IPS-NIHi11 (cell line): ENCODE measurements at regions not wholly inside any gene's neighbourhood (a gene's known extent, or its start where the extent isn't known, plus 50 kb on each side); places are given as distances from the start of the nearest gene placed in this dataset.
A peak's percentile ranks its signal among the peaks of the same experiment; 100 is the strongest.

Experiments used
- DNase-seq: peaks from one replicate; pipeline ENCODE4 v3.0.0; 2012; ENCODE audit warnings: mixed read lengths, low spot score

DNA sequence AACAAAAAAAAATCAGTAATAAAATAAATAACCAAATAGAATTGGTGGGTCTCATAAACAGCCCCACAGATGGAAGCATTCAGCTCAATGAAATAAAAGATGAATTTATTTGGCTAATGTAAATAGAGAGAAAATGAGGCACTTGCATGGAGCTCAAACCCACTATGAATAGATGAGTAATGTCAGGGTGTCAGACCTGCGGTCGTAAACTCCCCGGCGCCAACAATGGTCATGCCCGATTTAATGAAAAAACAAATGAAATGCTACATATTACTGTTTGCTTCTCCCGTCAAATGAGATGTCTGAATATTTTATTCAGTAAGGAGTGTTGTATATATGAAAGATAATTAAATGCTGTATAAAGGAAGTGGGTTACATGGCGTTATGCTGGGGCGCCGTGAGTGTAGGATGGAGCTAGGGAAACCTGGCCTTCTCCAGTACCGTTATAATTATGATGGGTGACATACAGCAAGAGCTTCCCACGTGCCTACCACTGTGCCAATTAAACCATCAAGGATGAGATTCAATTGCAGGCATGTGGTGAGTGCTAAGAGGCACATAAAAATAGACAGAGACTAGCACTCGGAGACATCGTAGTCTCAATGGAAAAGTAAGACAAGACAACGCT is 648.1 kb downstream of the BCL11B start:
- no peak for DNase-seq

DNA sequence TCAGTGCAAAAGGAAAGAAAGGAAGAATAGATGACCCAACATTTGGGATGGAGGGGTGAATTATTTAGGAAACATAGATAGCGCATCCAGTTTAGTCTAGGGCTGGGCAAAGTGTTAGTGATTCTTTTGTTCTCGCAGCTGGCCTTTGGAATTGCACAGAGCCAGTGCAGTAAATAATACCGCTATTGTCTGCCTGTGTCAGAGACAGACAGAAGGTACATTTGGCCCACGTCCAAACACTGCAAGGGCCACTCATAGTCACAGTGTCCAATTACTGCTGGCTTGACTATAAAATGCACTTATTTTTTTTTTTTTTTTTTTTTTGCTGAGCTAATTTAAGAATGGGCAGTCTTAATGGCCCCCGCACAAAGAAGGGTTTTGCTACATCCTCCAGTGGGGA is 638.6 kb downstream of the BCL11B start:
- no peak for DNase-seq

DNA sequence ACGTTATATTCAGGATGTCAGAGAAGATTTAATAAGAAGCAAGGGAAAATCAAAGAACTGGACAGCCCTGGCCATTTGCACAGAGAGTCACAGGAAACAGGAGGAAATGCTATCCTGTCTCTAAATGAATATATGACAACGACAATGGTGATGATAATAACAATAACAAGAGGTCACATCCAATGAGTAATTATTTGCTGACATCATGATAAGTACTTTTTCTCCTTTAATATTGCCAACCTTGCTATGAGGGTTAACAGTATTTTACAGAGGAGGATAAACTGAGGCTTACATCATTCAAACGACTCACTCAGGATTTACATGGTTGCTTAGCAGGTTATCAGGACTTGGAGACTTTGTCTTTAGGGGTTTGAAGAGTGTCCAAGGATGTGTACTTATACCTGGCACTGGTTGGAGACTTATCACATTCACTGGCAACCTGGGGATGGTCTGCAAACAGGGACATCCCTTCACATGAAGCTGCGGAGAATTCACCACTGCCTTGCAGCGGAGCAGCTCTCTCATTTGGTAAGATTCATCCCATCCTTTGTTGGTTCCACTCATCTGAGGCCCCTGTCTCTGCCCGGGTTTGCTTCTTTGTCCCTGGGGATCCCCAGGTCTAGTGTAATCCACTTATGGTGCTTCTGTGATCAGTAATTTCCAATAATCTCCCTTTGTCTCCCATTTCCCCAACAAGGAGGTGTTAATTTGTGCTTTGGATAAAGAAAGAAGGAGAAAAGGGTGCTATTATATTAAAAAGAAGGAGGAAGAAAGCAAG is 637.8 kb downstream of the BCL11B start:
- DNase-seq = no peak

DNA sequence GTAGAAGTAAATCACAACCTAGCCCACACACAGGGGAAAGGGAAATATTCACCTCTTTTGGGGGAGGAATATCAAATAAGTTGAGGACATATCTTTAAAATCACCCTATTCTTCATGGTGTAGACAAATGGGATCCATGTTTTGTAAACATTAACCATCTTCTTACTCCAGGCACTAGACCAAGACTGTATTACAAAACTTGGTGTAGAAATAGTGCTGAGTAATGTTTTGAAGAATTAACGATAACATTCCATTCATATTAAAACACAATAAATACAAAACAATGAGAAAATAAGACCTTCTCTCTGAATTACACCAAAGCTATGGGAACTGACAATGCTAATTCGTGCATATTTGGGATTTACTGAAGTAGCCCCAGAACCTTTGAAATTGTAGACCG is 633.6 kb downstream of the BCL11B start:
- no peak for DNase-seq

DNA sequence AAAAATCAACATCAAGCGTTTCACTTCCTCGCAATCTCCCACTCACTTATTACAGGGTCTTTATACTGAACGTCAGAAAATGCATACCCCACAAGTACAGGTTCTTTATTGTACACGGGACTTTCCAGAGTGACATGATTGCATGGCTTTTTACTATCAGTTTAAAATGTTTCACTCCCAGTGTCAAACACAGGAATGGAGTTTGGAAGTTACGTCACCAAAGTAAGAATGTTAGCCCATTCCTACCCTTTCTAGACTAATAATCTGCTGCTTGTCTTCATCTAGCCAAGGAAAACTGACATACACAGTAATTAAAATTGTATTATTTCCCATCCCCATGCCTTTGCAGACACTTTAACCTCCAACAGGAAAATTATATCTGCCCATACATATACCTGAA is 624.2 kb downstream of the BCL11B start:
- DNase-seq = no peak

DNA sequence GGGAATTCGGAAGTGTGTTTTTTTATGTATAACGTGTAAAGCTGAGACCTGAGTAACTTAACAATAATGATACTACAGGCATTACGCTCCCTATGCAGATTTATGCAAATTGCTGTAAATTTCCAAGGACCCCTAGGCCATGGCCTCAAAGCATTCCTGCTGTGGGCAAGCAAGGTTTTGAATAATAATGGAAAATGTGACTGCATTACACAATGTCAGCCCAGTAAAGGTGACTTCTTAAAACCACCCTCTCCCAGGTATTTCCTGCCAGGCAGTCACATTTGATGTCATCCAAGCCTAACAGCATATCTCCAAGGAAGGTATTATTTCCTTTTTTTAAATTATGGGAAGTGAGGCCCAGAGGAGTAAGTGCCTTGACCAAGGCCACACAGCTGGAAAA is 621.0 kb downstream of the BCL11B start:
- peak; percentile 46 for DNase-seq

DNA sequence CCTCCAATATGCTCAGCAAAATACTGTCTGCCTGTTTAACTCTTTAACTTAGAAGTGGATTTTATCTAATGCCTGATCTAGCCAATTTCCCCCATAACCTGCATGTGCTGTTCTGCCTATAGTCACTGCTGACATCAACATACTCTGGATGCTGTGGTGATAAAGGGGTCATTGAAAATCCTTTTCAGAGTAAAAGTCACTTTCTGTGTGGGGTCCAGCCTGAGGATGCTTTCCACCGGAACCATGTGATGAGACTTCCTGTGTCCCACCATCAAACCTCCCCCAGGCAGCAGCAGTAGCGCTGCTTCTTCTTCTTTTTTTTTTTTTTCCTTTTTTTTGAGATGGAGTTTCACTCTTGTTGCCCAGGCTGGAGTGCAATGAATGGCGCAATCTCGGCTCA is 607.0 kb downstream of the BCL11B start:
- DNase-seq = no peak

DNA sequence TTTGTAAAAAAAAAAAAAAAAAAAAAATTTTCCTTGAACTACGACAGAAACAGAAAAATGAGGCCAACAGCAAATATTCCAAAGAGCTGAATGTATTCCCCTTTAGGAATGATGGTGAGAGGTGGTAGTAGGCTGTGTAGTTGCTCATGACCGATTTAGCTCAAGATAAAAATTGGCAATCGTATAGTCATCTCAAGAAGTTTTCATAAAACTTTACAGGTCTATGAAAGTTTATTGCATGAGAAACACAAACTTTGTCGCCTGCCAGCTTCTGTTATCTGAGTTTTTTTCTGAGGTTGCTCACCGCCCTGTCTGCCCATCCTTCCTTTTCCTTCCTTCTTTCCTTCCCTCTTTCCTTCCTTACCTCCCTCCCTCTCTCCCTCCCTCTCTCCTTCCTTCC is 605.5 kb downstream of the BCL11B start:
- DNase-seq = no peak

DNA sequence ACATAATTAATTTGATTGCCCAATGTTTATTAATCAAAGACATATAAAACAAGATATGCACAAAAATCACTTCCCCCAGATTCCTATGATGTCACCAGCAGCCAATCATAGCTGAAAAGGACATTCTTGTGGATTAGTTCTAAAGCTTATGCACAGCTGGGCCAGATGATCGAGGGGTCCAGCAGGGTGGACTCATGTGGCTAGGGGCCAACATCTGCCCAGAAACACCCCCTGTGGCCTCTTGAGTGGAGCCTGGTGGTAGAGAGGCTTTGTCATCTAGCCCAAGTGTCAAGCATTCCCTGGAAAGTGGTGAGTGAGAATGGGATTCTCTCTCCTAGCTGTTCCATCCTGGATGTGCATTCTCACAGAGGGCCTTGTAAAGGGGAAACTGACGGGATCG is 590.0 kb downstream of the BCL11B start:
- no peak for DNase-seq

DNA sequence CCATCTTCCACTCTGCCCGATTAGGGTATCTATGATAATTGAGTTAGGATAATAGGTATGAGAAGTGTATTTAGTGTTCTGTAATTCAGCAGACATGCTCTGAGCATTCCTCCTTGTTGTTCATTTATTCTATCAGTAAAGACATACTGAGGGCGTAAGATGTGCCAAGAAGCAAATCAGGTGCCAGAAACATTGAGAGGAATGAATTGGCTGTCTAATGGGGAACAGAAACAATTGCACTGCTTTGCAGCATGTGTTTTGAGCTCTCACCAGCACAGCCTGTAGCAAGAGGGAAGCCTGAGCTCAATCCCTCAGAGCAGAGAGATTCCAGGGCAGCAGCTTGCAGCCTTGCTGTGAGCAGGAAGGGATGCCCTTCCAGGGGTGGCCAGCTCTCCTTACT is 589.3 kb downstream of the BCL11B start:
- no peak for DNase-seq

DNA sequence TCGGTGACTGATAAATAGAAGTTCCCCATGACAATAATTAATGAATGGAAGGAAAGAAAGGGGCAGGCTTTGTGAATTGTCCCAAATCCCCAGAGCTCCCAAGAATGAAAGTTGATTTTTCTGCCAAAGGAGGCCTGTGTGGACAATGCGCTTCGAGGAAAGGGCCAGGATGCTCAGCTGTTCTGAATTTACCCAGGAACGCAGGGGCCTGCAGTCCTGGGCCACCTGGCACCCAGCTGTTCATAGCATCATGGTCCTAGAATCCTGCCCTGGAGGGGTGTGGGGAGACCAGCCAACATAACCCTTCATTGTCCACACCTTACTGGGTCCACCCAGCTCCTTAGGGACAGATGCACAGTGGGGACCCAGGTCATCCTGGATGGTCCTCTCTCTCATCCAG is 587.5 kb downstream of the BCL11B start:
- no peak for DNase-seq

DNA sequence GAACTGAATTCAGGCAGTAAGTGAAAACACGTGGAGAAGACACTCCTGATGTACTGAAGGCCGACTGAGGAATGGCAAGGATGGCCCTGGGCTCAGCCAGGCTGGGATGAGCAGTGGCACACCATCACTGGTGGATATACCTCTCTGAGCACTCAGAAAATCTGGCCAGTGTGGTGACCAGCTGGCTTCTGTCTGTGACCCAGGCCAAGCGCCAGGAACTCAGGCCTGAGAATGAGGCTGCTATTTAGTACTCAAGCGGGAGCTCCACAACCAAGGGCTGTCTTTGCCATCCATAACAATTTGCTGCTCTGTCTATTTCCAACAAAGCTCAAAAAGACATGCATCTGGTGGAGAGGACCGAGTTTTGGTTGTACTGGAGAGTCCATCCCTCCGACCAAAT is 586.3 kb downstream of the BCL11B start:
- no peak for DNase-seq

DNA sequence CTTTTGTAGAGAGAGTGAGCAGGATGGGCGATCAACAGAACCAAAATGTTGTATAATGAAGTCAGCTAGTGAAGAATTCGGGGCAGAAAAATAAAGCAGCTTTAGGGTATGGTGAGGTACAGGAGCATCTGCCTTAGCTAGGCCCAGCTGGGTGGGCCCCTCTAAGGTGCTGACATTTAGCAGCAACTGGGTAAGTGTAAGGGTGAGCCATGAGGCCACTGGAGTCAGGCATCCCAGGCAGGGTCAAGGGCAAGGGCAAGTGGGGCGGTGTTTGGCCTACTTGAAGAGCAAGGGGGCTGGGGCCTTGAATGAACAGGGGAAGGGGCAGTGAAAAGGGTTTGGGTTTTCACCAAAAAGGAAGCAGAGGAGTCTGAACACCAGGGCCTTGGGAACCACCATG is 583.6 kb downstream of the BCL11B start:
- DNase-seq = no peak

DNA sequence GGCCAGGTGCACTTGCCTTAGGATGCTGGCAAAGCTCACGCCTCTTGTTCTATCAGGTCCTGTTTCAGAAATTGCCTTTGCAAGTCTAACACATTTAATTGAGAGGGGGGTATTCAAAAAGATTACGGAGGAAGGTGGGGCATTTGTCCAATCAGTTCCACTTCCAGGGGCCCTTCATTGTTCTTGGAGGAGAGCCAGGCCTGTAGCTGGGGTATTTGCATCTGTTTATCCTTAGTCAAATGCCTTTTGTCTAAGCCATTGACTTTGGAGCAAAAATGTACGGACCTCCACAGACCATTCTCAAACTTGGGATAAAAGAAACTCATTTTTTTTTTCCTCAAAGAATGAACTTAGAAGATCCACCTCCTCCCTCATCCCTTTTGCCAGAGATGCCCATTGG is 582.0 kb downstream of the BCL11B start:
- DNase-seq = no peak

DNA sequence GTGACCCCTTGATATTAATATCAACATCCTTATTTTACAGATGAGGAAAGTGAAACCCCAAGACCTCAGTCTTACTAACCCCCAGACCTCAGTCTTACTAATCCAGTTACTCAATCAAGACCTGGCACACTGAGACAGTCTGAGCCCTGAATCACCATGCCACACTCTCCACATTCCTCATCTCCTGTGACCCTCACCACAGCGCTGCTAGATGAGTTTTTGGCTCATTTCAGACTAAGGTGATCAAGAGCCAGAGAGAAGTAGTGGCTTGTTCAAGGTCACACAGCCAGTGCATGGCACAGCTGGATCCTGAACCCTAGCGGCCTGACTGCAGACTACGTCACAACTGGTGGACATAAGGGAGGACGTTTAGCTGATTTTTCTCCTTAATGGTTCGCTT is 579.2 kb downstream of the BCL11B start:
- no peak for DNase-seq

DNA sequence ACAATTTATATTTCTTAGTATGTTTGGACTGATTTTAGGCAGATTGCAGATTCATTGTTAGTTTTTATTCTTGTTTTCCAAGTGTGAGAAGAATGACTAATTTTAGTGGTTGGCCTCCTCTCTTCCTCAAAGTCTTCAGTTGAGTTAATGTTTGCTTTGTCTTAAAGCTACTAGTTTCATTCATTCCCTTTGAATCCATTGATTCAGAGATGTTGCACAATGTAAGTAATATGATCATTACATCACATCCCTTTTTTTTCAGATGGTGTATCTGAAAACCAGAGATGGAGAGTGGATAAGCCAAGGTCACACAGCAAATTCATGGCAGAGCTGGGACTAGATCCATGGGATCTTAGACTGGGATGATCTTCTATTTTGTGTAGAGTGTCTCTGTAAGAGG is 577.5 kb downstream of the BCL11B start:
- no peak for DNase-seq

DNA sequence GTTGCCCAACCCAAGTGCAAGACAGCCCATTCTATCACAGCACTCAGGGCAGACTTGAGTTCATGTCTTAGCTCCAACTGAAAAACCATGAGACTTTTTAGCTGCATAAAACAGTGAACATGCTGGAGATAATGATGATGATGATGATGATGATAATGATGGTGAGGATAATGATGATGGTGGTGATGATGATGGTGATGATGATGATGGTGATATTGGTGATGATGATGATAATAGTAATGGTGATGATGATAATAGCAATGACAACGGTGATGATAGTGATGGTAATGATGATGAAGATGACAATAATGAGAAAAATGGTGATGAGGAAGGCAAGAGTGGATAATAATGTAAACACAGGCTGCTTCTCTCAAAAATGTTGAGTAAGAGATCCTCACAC is 576.2 kb downstream of the BCL11B start:
- DNase-seq = no peak

DNA sequence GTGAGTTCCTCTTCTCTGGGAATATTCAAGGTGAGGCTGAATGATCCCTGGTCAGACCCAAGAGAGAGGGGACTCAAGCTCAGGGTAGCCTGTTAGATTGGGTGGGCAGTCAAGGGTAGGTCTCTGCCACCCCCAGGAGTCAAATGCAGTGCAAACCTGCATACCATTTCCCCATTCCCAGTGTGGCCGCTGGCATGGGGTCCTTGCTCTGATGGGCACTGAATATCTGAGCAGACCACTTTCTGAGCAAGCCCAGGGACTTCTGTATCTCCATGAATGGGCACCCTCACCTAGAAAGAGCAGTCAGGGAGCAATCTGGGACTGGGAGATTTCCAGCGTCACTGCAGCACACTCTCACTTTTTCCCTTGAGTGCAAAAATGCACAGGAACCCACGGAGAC is 573.7 kb downstream of the BCL11B start:
- DNase-seq = no peak

DNA sequence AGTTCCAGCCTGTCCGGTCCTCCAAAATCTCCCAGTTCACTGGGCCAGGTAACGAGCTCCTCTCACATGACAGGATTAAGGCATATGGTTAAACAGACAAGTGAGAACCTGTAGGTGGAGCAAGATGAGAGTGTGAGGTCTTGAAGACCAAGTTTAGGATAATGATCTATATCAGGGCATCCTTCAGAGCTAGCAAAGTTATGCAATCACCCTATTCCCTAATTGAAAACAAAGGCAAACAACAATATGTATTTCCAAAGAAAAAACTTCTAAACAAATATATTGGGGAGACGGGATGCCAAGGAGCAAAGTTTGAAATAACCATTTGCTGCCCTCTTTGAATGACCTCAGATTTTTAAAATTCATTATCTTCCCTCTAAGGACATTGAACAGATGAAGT is 571.2 kb downstream of the BCL11B start:
- no peak for DNase-seq

DNA sequence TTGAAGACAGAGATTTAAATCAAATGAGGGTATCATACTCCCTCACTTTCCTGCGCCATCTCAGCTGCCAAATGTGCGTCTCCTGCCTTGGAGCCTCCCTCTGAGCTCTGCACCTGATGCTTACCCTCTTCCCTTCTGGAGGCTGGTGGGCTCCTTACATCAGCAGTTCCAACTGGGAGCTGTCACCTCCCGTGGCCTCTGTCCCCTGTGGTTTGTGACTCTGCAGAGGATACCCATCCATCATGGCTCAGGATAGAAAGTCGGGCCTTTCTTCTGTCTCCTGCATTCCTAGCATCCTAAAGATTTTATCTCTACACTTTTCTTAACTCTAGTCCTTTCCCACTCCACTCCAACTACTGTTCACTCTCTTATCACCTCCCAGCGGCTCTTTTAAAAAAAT is 570.6 kb downstream of the BCL11B start:
- no peak for DNase-seq

DNA sequence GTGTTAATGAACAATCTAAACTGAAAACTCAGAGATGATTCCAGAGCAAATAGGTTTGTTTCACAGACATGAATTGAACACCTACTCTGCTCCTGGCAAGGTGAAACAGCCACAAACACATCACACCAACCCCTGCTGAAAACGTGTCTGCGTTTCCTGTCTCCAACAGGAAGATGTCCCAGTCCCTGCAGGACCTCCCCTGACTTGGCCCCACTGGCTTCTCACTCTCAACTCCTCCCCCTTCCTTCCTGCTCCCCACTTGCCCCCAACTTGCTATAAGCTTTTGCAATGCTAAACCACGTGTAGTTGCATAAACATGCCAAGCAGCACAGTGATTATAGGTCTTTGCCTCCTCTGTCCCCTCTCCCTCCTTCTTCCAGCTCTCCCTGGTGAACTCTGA is 567.6 kb downstream of the BCL11B start:
- DNase-seq = no peak

DNA sequence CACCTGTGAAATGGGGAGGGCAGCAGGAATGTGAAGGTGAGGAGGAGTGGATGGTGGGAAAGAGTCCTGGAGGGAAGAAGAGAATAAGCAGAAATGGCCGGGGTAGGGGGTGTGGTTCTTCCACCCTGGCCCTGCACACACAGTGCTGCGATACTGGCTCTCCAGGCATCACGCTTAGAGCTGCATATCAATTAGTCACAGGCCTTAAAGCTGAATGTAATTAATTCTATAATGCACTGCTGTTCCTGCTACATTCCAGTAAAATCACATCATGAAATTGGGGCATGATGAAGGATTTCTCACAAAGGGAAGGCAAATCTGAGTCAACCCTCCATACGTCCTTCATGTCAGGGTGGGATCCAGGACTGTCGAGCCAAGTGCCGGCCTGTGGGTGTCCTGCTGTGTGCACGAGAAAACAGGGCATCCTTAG is 566.1 kb downstream of the BCL11B start:
- no peak for DNase-seq

DNA sequence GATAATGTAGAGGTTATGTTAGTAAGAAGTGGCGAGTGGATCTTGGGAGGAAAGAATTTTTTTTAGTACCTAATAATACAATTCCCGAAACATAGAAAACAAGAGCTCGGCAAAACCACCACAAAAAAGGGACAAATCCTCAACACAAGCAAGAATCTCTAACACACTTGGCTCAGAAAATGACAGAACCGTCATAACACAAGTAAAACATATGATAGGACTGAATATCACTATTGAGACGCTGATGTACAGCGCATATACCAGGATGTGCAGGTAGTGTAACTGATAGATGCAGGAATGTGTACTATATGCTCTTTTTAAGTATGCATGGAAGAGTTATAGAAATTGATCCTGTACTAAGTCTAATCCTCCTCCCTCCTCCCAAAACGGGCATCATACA is 564.5 kb downstream of the BCL11B start:
- DNase-seq = no peak

DNA sequence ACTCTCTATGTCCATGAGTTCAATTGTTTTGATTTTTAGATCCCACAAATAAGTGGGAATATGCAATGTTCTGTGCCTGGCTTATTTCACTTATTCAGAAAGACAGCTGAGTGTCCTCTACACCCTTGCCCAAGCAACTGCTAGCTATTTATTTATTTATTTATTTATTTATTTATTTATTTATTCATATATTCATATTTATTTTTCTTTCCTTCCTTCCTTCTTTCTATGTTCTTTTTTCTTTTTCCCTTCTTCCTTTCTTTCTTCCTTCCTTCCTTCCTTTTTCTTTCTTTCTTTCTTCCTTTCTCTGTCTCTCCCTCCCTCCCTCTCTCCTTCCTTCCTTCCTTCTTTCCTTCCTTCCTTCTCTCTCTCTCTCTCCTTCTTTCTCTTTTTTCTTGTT is 563.4 kb downstream of the BCL11B start:
- no peak for DNase-seq
